HG03108 (cell line): ENCODE measurements at regions not wholly inside any gene's neighbourhood (a gene's known extent, or its start where the extent isn't known, plus 50 kb on each side); places are given as distances from the start of the nearest gene placed in this dataset.
"Not testable (repeated sequence)": the region's sequence is repeated elsewhere in the genome, so short reads cannot be mapped to it uniquely, and the experiment has no call there.

Source experiments
- ATAC-seq: cut with Tn5 transposase; IDR thresholded peaks from one replicate; pipeline ENCODE4 v1.9.1; 2021; ENCODE audit warnings: moderate library complexity; ENCODE audit not compliant: unreplicated experiment

- no peak for ATAC-seq
These were observed 79.6 kb downstream of the INSIG1 start for GRCh38 chr7:155377071-155377837.

- ATAC-seq: no peak
These were observed 79.9 kb upstream of the EN2 start for GRCh38 chr7:155377838-155378579.

- no peak for ATAC-seq
These were observed 79.4 kb upstream of the EN2 start for GRCh38 chr7:155378580-155378934.

GRCh38 chr7:155378959-155379871, 78.7 kb upstream of the EN2 start:
- ATAC-seq: no peak

GRCh38 chr7:155380221-155380861, 77.6 kb upstream of the EN2 start:
- peak; percentile 81 for ATAC-seq

- ATAC-seq: no peak
These were observed 76.7 kb upstream of the EN2 start for GRCh38 chr7:155380976-155381851.

- no peak for ATAC-seq
These were observed 75.8 kb upstream of the EN2 start for GRCh38 chr7:155381852-155382801.

GRCh38 chr7:155382802-155383171, 75.1 kb upstream of the EN2 start:
- ATAC-seq: no peak

- ATAC-seq: no peak
These were observed 74.0 kb upstream of the EN2 start for GRCh38 chr7:155383756-155384491.

GRCh38 chr7:155384751-155385150, 73.2 kb upstream of the EN2 start:
- ATAC-seq: no peak

- ATAC-seq: not testable (repeated sequence)
These were observed 72.7 kb upstream of the EN2 start for GRCh38 chr7:155385182-155385581.

GRCh38 chr7:155386608-155387007, 71.3 kb upstream of the EN2 start:
- ATAC-seq: no peak

GRCh38 chr7:155387066-155387620, 70.8 kb upstream of the EN2 start:
- ATAC-seq: no peak

GRCh38 chr7:155388561-155388960, 69.4 kb upstream of the EN2 start:
- no peak for ATAC-seq

GRCh38 chr7:155391414-155391813, 66.5 kb upstream of the EN2 start:
- no peak for ATAC-seq

- ATAC-seq: no peak
These were observed 65.0 kb upstream of the EN2 start for GRCh38 chr7:155392726-155393570.

- no peak for ATAC-seq
These were observed 63.5 kb upstream of the EN2 start for GRCh38 chr7:155394413-155394812.
